PC-3 (cell line): ENCODE measurements at regions not wholly inside any gene's neighbourhood (a gene's known extent, or its start where the extent isn't known, plus 50 kb on each side); places are given as distances from the start of the nearest gene placed in this dataset.

Experiments used
- ATAC-seq: fragments of 200-7000 bp; cut with Tn5 transposase; 2 replicates; pipeline ENCODE4 v1.9.1; 2020; ENCODE audit warnings: mild to moderate bottlenecking, moderate library complexity
- BruUV-seq: library from RNA; stranded (reverse); fragments of 400-500 nt; replicated peaks from 2 replicates; lab custom pipeline; 2021; lab: Mats Ljungman, UMichigan
- CTCF ChIA-PET: fragments of 300-600 bp; sonication (Branson Sonifier 250); formaldehyde crosslinking; loops from one replicate; lab custom pipeline; 2022; ENCODE audit warnings: antibody characterized with exemption; lab: Charles Lee
- POLR2A ChIA-PET: fragments of 300-600 bp; sonication (Branson Sonifier 250); formaldehyde crosslinking; loops from one replicate; lab custom pipeline; 2022; ENCODE audit warnings: antibody characterized with exemption; ENCODE audit not compliant: unreplicated experiment; lab: Charles Lee
- DNase-seq: peaks from one replicate; pipeline ENCODE4 v3.0.0-alpha.2; 2015
- H2AFZ ChIP-seq: fragments of 300-600 bp; sonication (generic); 2 replicates; pipeline ENCODE4 v1.6.0; 2016; ENCODE audit warnings: antibody characterized with exemption, low read length
- H3F3A ChIP-seq: fragments of 300-600 bp; sonication (generic); one replicate; pipeline ENCODE4 v1.6.0; 2017; ENCODE audit warnings: antibody characterized with exemption, low read length, control low read depth, mild to moderate bottlenecking; ENCODE audit not compliant: unreplicated experiment
- H3K27ac ChIP-seq: fragments of 300-600 bp; sonication (generic); 2 replicates; pipeline ENCODE4 v1.5.1; 2016; ENCODE audit warnings: mild to moderate bottlenecking, low read length
- H3K27me3 ChIP-seq: fragments of 300-600 bp; sonication (generic); 2 replicates; pipeline ENCODE4 v1.6.1; 2016; ENCODE audit warnings: low read length, mixed read lengths
- H3K36me3 ChIP-seq: fragments of 300-600 bp; sonication (generic); 2 replicates; pipeline ENCODE4 v1.6.1; 2016; ENCODE audit warnings: low read depth, mixed run types, low read length, mixed read lengths
- H3K4me1 ChIP-seq: fragments of 300-600 bp; sonication (generic); 2 replicates; pipeline ENCODE4 v1.5.1; 2016; ENCODE audit warnings: low read length; ENCODE audit not compliant: insufficient read depth
- H3K4me2 ChIP-seq: fragments of 300-600 bp; sonication (generic); 2 replicates; pipeline ENCODE4 v1.6.0; 2016; ENCODE audit warnings: low read length
- H3K4me3 ChIP-seq: fragments of 300-600 bp; sonication (generic); 2 replicates; pipeline ENCODE4 v1.5.1; 2016; ENCODE audit warnings: mild to moderate bottlenecking, low read length, mixed read lengths
- H3K79me2 ChIP-seq: fragments of 300-600 bp; sonication (generic); 2 replicates; pipeline ENCODE4 v1.6.1; 2017; ENCODE audit warnings: low read length, mixed read lengths
- H3K9ac ChIP-seq: fragments of 300-600 bp; sonication (generic); 2 replicates; pipeline ENCODE4 v1.6.0; 2016; ENCODE audit warnings: mild to moderate bottlenecking, low read length
- H3K9me2 ChIP-seq: fragments of 300-600 bp; sonication (generic); replicated peaks from 2 replicates; pipeline ENCODE4 v1.6.1; 2016; ENCODE audit warnings: mixed run types, low read length, mixed read lengths
- H3K9me3 ChIP-seq: fragments of 300-600 bp; sonication (generic); 2 replicates; pipeline ENCODE4 v1.6.1; 2016; ENCODE audit warnings: low read length, mixed read lengths
- H4K20me1 ChIP-seq: fragments of 300-600 bp; sonication (generic); 2 replicates; pipeline ENCODE4 v1.6.1; 2016; ENCODE audit warnings: low read length, mixed read lengths
- CTCF ChIP-seq: fragments of 300-600 bp; sonication (generic); conservative IDR thresholded peaks from 2 replicates; pipeline ENCODE4 v1.5.1; 2017; ENCODE audit warnings: antibody characterized with exemption, low read depth, mild to moderate bottlenecking, low read length
- EZH2 ChIP-seq: fragments of 300-600 bp; sonication (generic); IDR thresholded peaks from one replicate; pipeline ENCODE4 v1.6.1; 2017; ENCODE audit warnings: antibody characterized with exemption, mild to moderate bottlenecking, low read length; ENCODE audit not compliant: unreplicated experiment
- EZH2phosphoT487 ChIP-seq: fragments of 300-600 bp; sonication (generic); IDR thresholded peaks from 2 replicates; pipeline ENCODE4 v1.6.1; 2018; ENCODE audit warnings: mild to moderate bottlenecking, antibody characterized with exemption, low read length, borderline replicate concordance
- intact Hi-C: fragments of 100-400 bp; cut with micrococcal nuclease; formaldehyde crosslinking; loops from 2 replicates; pipeline ENCODE4 v1.9.0; 2023

- no peaks in the 10 kb centered on the region for H3K36me3 ChIP-seq
- no TSS peak for BruUV-seq
- no peaks in the 10 kb centered on the region for H3K9me2 ChIP-seq
- H3K9me3 ChIP-seq = peaks cover 13% of the 10 kb centered on the region
- H3K9ac ChIP-seq = no peak overlapping the region
- H3K27ac ChIP-seq = no peak overlapping the region
- DNase-seq = no peak
- H4K20me1 ChIP-seq = no peaks in the 10 kb centered on the region
- ChIA-PET POLR2A (no interaction called here), CTCF (no interaction called here)
- intact Hi-C loops = no loop called here
- no peaks in the 10 kb centered on the region for H3K27me3 ChIP-seq
- TF ChIP-seq EZH2phosphoT487 (no peak), EZH2 (no peak)
- no peak for ATAC-seq
- H3K79me2 ChIP-seq = no peaks in the 10 kb centered on the region
- no peaks in the 10 kb centered on the region for H3F3A ChIP-seq
- H3K4me2 ChIP-seq = no peak overlapping the region
- H2AFZ ChIP-seq = no peak overlapping the region
- H3K4me1 ChIP-seq = no peaks in the 10 kb centered on the region
- no peak overlapping the region for H3K4me3 ChIP-seq
These were observed 388.0 kb upstream of the LRRTM4 start for GRCh38 chr2:77910136-77910535.

GRCh38 chr2:77920838-77921366, 398.7 kb upstream of the LRRTM4 start:
- H4K20me1 ChIP-seq = no peaks in the 10 kb centered on the region
- CTCF ChIA-PET = no interaction called here

GRCh38 chr2:77922567-77922966, 400.4 kb upstream of the LRRTM4 start:
- CTCF ChIA-PET = no interaction called here
- Histone ChIP-seq H3K4me3 (no peak overlapping the region), H3K9me3 (peaks cover 12% of the 10 kb centered on the region; the same call in 1 of the 2 replicates), H3F3A (no peaks in the 10 kb centered on the region), H3K4me2 (no peak overlapping the region), H3K27ac (no peak overlapping the region), H3K79me2 (no peaks in the 10 kb centered on the region), H4K20me1 (no peaks in the 10 kb centered on the region), H3K27me3 (no peaks in the 10 kb centered on the region), H2AFZ (no peak overlapping the region), H3K9ac (no peak overlapping the region), H3K36me3 (no peaks in the 10 kb centered on the region), H3K4me1 (no peaks in the 10 kb centered on the region), H3K9me2 (no peaks in the 10 kb centered on the region)
- DNase-seq (no peak), ATAC-seq (no peak)
- intact Hi-C loops = no loop called here
- no peak for TF ChIP-seq EZH2
- no peak for TF ChIP-seq CTCF
- no peak for TF ChIP-seq EZH2phosphoT487
- POLR2A ChIA-PET = no interaction called here
- no TSS peak for BruUV-seq

More at GRCh38 chr2:77920838-77921366, 398.7 kb upstream of the LRRTM4 start:
- BruUV-seq = no TSS peak
- Histone ChIP-seq H3K4me1 (no peaks in the 10 kb centered on the region), H3K36me3 (no peaks in the 10 kb centered on the region), H3K4me3 (no peak overlapping the region), H3K9me3 (peaks cover 6% of the 10 kb centered on the region; the same call in 1 of the 2 replicates), H3K79me2 (no peaks in the 10 kb centered on the region), H3K4me2 (no peak overlapping the region), H2AFZ (no peak overlapping the region), H3K9ac (no peak overlapping the region), H3K27me3 (no peaks in the 10 kb centered on the region), H3K27ac (no peak overlapping the region), H3K9me2 (no peaks in the 10 kb centered on the region), H3F3A (no peaks in the 10 kb centered on the region)
- TF ChIP-seq EZH2phosphoT487 = no peak
- TF ChIP-seq EZH2 = no peak
- TF ChIP-seq CTCF = no peak
- intact Hi-C loops = no loop called here
- DNase-seq = no peak
- ATAC-seq = no peak
- POLR2A ChIA-PET = no interaction called here
